GM23248 (cell line): ENCODE measurements at regions not wholly inside any gene's neighbourhood (a gene's known extent, or its start where the extent isn't known, plus 50 kb on each side); places are given as distances from the start of the nearest gene placed in this dataset.

Source experiments
- EZH2 ChIP-seq: fragments of 200-600 bp; sonication (generic); IDR thresholded peaks from 2 replicates; pipeline ENCODE4 v1.6.1; 2018; ENCODE audit warnings: antibody characterized with exemption, mild to moderate bottlenecking; ENCODE audit not compliant: insufficient read depth, poor library complexity, severe bottlenecking
- EZH2phosphoT487 ChIP-seq: fragments of 200-600 bp; sonication (generic); IDR thresholded peaks from 2 replicates; pipeline ENCODE4 v1.6.1; 2018; ENCODE audit warnings: antibody characterized with exemption, moderate library complexity, mild to moderate bottlenecking, low read depth; ENCODE audit not compliant: insufficient read depth

DNA sequence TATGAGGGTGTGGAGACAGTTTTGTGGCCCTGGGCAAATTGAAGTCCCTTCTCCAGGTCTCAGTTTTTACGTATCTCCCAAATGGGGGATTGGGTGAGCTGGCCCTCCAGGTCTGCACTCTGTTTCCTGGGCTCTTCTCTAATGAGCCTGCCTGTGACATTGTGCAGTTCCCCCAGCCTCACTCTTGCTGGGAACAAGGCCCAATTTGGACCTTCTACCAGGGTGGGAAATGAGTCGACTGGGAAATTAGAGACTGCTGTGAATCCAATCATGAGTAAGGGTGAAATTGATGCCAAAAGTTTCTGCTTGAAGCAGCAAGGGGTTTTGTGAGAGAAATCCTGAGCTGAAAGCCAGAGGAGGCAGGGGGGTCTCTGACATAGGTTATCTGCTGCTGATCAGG is 71.5 kb upstream of the KSR1 start:
- TF ChIP-seq EZH2 (no peak), EZH2phosphoT487 (no peak)
